ENCODE measurements at regions not wholly inside any gene's neighbourhood (a gene's known extent, or its start where the extent isn't known, plus 50 kb on each side); places are given as distances from the start of the nearest gene placed in this dataset.

DNA sequence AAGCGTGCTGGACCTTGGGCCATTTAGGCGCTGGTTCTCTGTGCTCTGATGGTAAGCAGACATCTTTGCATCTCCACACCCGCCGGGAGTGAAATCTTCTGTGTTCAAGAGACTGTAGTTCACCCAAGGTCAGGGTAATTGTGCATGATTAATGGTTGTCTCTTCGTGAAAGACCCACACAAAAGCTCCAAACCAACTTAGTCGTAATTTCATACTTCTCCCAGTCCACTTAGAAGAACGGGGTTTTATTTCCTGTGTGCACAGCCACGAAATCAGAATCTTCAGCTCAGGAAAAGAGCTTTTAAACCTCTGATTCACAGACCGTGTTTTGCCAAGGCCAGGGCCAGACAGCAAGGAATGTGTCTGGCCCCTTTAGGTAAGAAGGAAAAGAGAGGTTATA lies 640.9 kb downstream of the MED13L start:
- Histone ChIP-seq H3K27ac (ENCODE audit: low read depth in 2 of 2, low read length in 1 of 2) (no peak overlapping the region), H3K27me3 (ENCODE audit: insufficient read depth) (no peaks in the 10 kb centered on the region), H3K9me2 (no peaks in the 10 kb centered on the region), H4K20me1 (ENCODE audit: insufficient read depth) (no peaks in the 10 kb centered on the region), H3K79me2 (ENCODE audit: insufficient read depth) (no peaks in the 10 kb centered on the region), H3K9ac (no peak overlapping the region), H3K36me3 (replicated peaks in 1 of 2; ENCODE audit: control insufficient read depth in 1 of 2, insufficient read depth in 2 of 2, low read length in 1 of 2) (no peaks in the 10 kb centered on the region), H3K9me3 (no peaks in the 10 kb centered on the region), H3K4me3 (ENCODE audit: low read depth in 2 of 2, low read length in 1 of 2) (no peak overlapping the region), H3K4me2 (no peak overlapping the region), H2AFZ (ENCODE audit: low read depth) (no peak overlapping the region), H3F3A (replicated peaks; ENCODE audit: insufficient read depth) (no peaks in the 10 kb centered on the region), H3K4me1 (ENCODE audit: control insufficient read depth in 1 of 2, insufficient read depth in 2 of 2, low read depth in 1 of 2, low read length in 1 of 2) (peaks cover 0 to 7% of the 10 kb centered on the region in 2 experiments; a peak in 1 of 4 replicates)
- WGBS (ENCODE audit: low lambda C conversion rate): 52% methylated on average over 9 of the region's 9 CpGs
- POLR2A ChIA-PET: no interaction called here
- TF ChIP-seq EZH2phosphoT487 (IDR thresholded peaks at IDR 0.05; ENCODE audit: borderline replicate concordance, low read depth): no peak
- TF ChIP-seq SIN3A (IDR thresholded peaks at IDR 0.05; ENCODE audit: borderline replicate concordance, low read depth, low read length): no peak
- TF ChIP-seq FOSL2 (IDR thresholded peaks at IDR 0.05; ENCODE audit: borderline replicate concordance, low read depth): no peak
- TF ChIP-seq NFIC (IDR thresholded peaks at IDR 0.05; ENCODE audit: borderline replicate concordance): no peak
- TF ChIP-seq GABPA (IDR thresholded peaks at IDR 0.05; ENCODE audit: low read depth): no peak
- no peak for TF ChIP-seq RFX5 (IDR thresholded peaks at IDR 0.05; ENCODE audit: low read length)
- TF ChIP-seq RXRA (IDR thresholded peaks at IDR 0.05; ENCODE audit: borderline replicate concordance, low read depth): no peak
- no peak for TF ChIP-seq TEAD4 (IDR thresholded peaks at IDR 0.05; ENCODE audit: borderline replicate concordance, insufficient read depth)
- TF ChIP-seq MEF2A (IDR thresholded peaks at IDR 0.05; ENCODE audit: borderline replicate concordance, low read depth): no peak
- DNase-seq: no peak
- CTCF ChIA-PET: interaction anchor here (1.1 kb wide), 1 partner anchor 24 kb away, joined by 3 read pairs; no protein-coding TSS in a partner anchor

- Histone ChIP-seq H3K9me3 (no peaks in the 10 kb centered on the region), H3K4me1 (ENCODE audit: control insufficient read depth in 1 of 2, insufficient read depth in 2 of 2, low read depth in 1 of 2, low read length in 1 of 2) (no peaks in the 10 kb centered on the region), H4K20me1 (ENCODE audit: insufficient read depth) (no peaks in the 10 kb centered on the region), H3K4me3 (ENCODE audit: low read depth in 2 of 2, low read length in 1 of 2) (no peak overlapping the region), H3K9ac (no peak overlapping the region), H3K27ac (ENCODE audit: low read depth in 2 of 2, low read length in 1 of 2) (no peak overlapping the region), H3K79me2 (ENCODE audit: insufficient read depth) (no peaks in the 10 kb centered on the region), H3F3A (replicated peaks; ENCODE audit: insufficient read depth) (no peaks in the 10 kb centered on the region), H3K27me3 (ENCODE audit: insufficient read depth) (no peaks in the 10 kb centered on the region), H3K4me2 (no peak overlapping the region), H2AFZ (ENCODE audit: low read depth) (no peak overlapping the region), H3K36me3 (replicated peaks in 1 of 2; ENCODE audit: control insufficient read depth in 1 of 2, insufficient read depth in 2 of 2, low read length in 1 of 2) (no peaks in the 10 kb centered on the region), H3K9me2 (no peaks in the 10 kb centered on the region)
- ChIA-PET CTCF (interaction anchor here (0.7 kb wide), 1 partner anchor 121 kb away, joined by 4 read pairs; no protein-coding TSS in a partner anchor), POLR2A (no interaction called here)
- TF ChIP-seq SMC3 (IDR thresholded peaks at IDR 0.05; ENCODE audit: low read depth, low read length): peak; percentile 47
- no peak for TF ChIP-seq GABPA (IDR thresholded peaks at IDR 0.05; ENCODE audit: low read depth)
- peak; percentile 69 for TF ChIP-seq RAD21 (IDR thresholded peaks at IDR 0.05; ENCODE audit: low read length)
- TF ChIP-seq CTCF (IDR thresholded peaks at IDR 0.05): peak; percentile 43
- no peak for DNase-seq
These were observed 645.2 kb downstream of the MED13L start for GRCh38 chr12:115632308-115632707.

Data from SK-N-SH (cell line).